Liver (tissue), 8 donors: ENCODE measurements at regions not wholly inside any gene's neighbourhood (a gene's known extent, or its start where the extent isn't known, plus 50 kb on each side); places are given as distances from the start of the nearest gene placed in this dataset.

ENCODE experiments used
- DNase-seq: peaks from one replicate; pipeline ENCODE4 v3.0.0-alpha.2; 2017; ENCODE audit warnings: low spot score
- H3K27ac ChIP-seq, 2 donors: one replicate each; pipeline ENCODE4 v1.7.0; 2013; ENCODE audit warnings: inconsistent platforms in 2 of 2, low read length in 2 of 2, control low read depth in 1 of 2, low read depth in 1 of 2, mild to moderate bottlenecking in 1 of 2
- H3K27me3 ChIP-seq, 4 donors: one replicate each; pipeline versions ENCODE4 v1.6.1 to v1.7.0; 2013; ENCODE audit warnings: low read length in 3 of 4, inconsistent platforms in 1 of 4, mild to moderate bottlenecking in 1 of 4, moderate library complexity in 1 of 4; ENCODE audit not compliant: control insufficient read depth in 4 of 4, insufficient read depth in 4 of 4
- H3K36me3 ChIP-seq, 4 donors: one replicate each; pipeline versions ENCODE4 v1.6.1 to v1.7.0; 2013; ENCODE audit warnings: low read length in 3 of 4, mild to moderate bottlenecking in 3 of 4, low read depth in 1 of 4, moderate library complexity in 1 of 4; ENCODE audit not compliant: control insufficient read depth in 4 of 4, insufficient read depth in 3 of 4
- H3K4me1 ChIP-seq, 4 donors: one replicate each; pipeline versions ENCODE4 v1.6.1 to v1.7.0; 2013; ENCODE audit warnings: low read length in 3 of 4, mild to moderate bottlenecking in 3 of 4, moderate library complexity in 1 of 4; ENCODE audit not compliant: control insufficient read depth in 4 of 4, insufficient read depth in 4 of 4
- H3K4me3 ChIP-seq, 3 donors: one replicate each; pipeline versions ENCODE4 v1.6.1 to v1.7.0; 2013; ENCODE audit warnings: low read length in 3 of 3, control low read depth in 1 of 3, low read depth in 1 of 3, mild to moderate bottlenecking in 1 of 3
- H3K9ac ChIP-seq, 2 donors: one replicate each; pipeline ENCODE4 v1.7.0; 2013; ENCODE audit warnings: low read length in 2 of 2, mild to moderate bottlenecking in 2 of 2, moderate library complexity in 2 of 2, control low read depth in 1 of 2, low read depth in 1 of 2
- H3K9me3 ChIP-seq, 4 donors: one replicate each; pipeline versions ENCODE4 v1.6.1 to v1.7.0; 2013; ENCODE audit warnings: low read length in 3 of 4; ENCODE audit not compliant: control insufficient read depth in 4 of 4
- EGR1 ChIP-seq, 2 donors: IDR thresholded peaks; 2 replicates each; pipeline ENCODE4 v1.6.1; 2016 to 2018; ENCODE audit warnings: antibody characterized with exemption in 2 of 2, low read depth in 2 of 2
- FOXA1 ChIP-seq: IDR thresholded peaks from 2 replicates; pipeline ENCODE4 v1.6.1; 2016; ENCODE audit warnings: antibody characterized with exemption
- FOXA2 ChIP-seq: IDR thresholded peaks from 2 replicates; pipeline ENCODE4 v1.6.1; 2016; ENCODE audit warnings: antibody characterized with exemption
- GABPA ChIP-seq, 2 donors: IDR thresholded peaks in 1 of 2; conservative IDR thresholded peaks in 1 of 2; 2 replicates each; pipeline ENCODE4 v1.6.1; 2016; ENCODE audit warnings: antibody characterized with exemption in 2 of 2, mild to moderate bottlenecking in 1 of 2, moderate library complexity in 1 of 2
- HNF4A ChIP-seq, 2 donors: conservative IDR thresholded peaks; 2 replicates each; pipeline ENCODE4 v1.6.1; 2016; ENCODE audit warnings: antibody characterized with exemption in 2 of 2, mild to moderate bottlenecking in 2 of 2
- JUND ChIP-seq, 2 donors: IDR thresholded peaks; 2 replicates each; pipeline ENCODE4 v1.6.1; 2016; ENCODE audit warnings: antibody characterized with exemption in 2 of 2
- NR2F2 ChIP-seq: IDR thresholded peaks from 2 replicates; pipeline ENCODE4 v1.6.1; 2016; ENCODE audit warnings: antibody characterized with exemption
- RAD21 ChIP-seq, 2 donors: IDR thresholded peaks; 2 replicates each; pipeline ENCODE4 v1.6.1; 2016; ENCODE audit warnings: antibody characterized with exemption in 2 of 2, mild to moderate bottlenecking in 2 of 2
- REST ChIP-seq: IDR thresholded peaks from 2 replicates; pipeline ENCODE4 v1.6.1; 2016; ENCODE audit warnings: antibody characterized with exemption, mild to moderate bottlenecking
- RXRA ChIP-seq, 2 donors: IDR thresholded peaks; 2 replicates each; pipeline ENCODE4 v1.6.1; 2017 to 2018; ENCODE audit warnings: antibody characterized with exemption in 2 of 2, mild to moderate bottlenecking in 1 of 2
- SP1 ChIP-seq: IDR thresholded peaks from 2 replicates; pipeline ENCODE4 v1.6.1; 2018; ENCODE audit warnings: antibody characterized with exemption, mild to moderate bottlenecking
- TAF1 ChIP-seq: conservative IDR thresholded peaks from 2 replicates; pipeline ENCODE4 v1.6.1; 2016; ENCODE audit warnings: antibody characterized with exemption, mild to moderate bottlenecking
- WGBS: extraction: QIAGEN DNeasy Blood & Tissue Kit; methylation state at CpG from one replicate; pipeline ENCODE4 v1.1.7; 2013; 5-methylcytosine and 5-hydroxymethylcytosine counted together
- TF ChIP-seq, protein P1 (sequence below): fragments of 150-350 bp; IDR thresholded peaks from 2 replicates; pipeline ENCODE4 v1.5.1; 2017; ENCODE audit warnings: improper control_type of control experiment, low read depth, low read length; ENCODE audit not compliant: missing input control
- TF ChIP-seq, protein P2 (sequence below): IDR thresholded peaks from 2 replicates; pipeline ENCODE4 v1.6.1; 2016; ENCODE audit warnings: antibody characterized with exemption
- TF ChIP-seq, protein P3 (sequence below): IDR thresholded peaks from 2 replicates; pipeline ENCODE4 v1.6.1; 2016; ENCODE audit warnings: antibody characterized with exemption
- donor health status: healthy.
- donor health status: healthy.
- donor health status: healthy.
- donor health status: healthy.
- donor health status: healthy.

DNA sequence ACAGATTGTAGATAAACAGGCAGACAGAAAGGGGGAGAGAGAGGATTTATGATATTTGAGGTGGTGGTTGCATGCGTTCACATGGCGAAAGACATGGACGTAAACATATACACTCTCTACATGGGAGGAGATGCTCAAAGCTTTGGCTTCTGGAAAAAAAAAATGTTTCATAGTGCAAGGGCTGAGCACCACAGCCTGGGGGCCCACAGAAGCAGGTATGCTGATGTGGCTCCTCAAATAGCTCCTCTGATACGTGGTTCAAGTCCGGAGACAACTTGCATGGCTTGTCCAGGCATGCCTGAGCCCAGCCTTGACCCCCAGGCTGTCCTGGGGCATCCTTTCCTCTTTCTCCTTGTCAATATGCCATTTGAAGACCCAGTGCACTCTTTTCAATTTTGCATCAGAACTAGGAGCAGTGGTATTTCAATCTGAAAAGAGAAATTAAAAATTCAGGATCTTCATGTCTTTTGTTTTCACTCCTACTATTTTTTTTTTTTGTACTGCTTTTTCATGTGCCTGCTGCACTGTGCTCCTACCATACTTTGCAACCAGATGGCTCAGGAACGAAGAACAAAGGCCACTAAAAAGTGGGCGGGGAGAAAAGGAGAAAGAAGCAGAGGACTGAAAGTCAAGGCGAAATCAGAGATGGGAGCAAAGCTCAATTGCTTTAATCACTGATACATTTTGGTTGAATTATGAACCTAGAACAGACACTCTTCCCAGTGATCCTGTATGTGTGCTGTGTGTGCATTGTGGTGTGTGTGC, 495.7 kb upstream of the TCF4 start:
- no peak for DNase-seq
- no peaks in the 10 kb centered on the region for H3K36me3 ChIP-seq
- H3K9ac ChIP-seq, result no peak overlapping the region
- H3K4me1 ChIP-seq, result peaks cover 0 to 3% (median 0%) of the 10 kb centered on the region in 4 donors
- H3K27ac ChIP-seq, result no peak overlapping the region
- no peaks in the 10 kb centered on the region for H3K9me3 ChIP-seq
- no peaks in the 10 kb centered on the region for H3K27me3 ChIP-seq
- TF ChIP-seq SP1, result no peak
- no peak for TF ChIP-seq NR2F2
- no peak for TF ChIP-seq RXRA (IDR thresholded peaks at IDR 0.05)
- TF ChIP-seq EGR1 (IDR thresholded peaks at IDR 0.05; ENCODE audit: low read depth in 2 of 2), result no peak
- no peak for TF ChIP-seq FOXA2
- no peak for TF ChIP-seq TAF1
- no peak for TF ChIP-seq JUND (IDR thresholded peaks at IDR 0.05)
- TF ChIP-seq, protein P1, sequence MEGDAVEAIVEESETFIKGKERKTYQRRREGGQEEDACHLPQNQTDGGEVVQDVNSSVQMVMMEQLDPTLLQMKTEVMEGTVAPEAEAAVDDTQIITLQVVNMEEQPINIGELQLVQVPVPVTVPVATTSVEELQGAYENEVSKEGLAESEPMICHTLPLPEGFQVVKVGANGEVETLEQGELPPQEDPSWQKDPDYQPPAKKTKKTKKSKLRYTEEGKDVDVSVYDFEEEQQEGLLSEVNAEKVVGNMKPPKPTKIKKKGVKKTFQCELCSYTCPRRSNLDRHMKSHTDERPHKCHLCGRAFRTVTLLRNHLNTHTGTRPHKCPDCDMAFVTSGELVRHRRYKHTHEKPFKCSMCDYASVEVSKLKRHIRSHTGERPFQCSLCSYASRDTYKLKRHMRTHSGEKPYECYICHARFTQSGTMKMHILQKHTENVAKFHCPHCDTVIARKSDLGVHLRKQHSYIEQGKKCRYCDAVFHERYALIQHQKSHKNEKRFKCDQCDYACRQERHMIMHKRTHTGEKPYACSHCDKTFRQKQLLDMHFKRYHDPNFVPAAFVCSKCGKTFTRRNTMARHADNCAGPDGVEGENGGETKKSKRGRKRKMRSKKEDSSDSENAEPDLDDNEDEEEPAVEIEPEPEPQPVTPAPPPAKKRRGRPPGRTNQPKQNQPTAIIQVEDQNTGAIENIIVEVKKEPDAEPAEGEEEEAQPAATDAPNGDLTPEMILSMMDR, result no peak
- no peak for TF ChIP-seq GABPA (IDR thresholded peaks at IDR 0.05 in 1 of 2, conservative IDR thresholded peaks at IDR 0.05 in 1 of 2)
- no peak for TF ChIP-seq FOXA1
- TF ChIP-seq, protein P2, sequence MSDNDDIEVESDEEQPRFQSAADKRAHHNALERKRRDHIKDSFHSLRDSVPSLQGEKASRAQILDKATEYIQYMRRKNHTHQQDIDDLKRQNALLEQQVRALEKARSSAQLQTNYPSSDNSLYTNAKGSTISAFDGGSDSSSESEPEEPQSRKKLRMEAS, result no peak
- TF ChIP-seq, protein P3, sequence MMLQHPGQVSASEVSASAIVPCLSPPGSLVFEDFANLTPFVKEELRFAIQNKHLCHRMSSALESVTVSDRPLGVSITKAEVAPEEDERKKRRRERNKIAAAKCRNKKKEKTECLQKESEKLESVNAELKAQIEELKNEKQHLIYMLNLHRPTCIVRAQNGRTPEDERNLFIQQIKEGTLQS, result no peak
- TF ChIP-seq REST, result no peak
- no peak for TF ChIP-seq HNF4A (conservative IDR thresholded peaks at IDR 0.05)
- no peak overlapping the region for H3K4me3 ChIP-seq
- WGBS, result 74% methylated on average over 8 of the region's 8 CpGs

GRCh38 chr18:56083097-56083521, 495.1 kb upstream of the TCF4 start:
- WGBS, result 68% methylated on average over 7 of the region's 7 CpGs
- H3K27ac ChIP-seq, result no peak overlapping the region
- TF ChIP-seq RAD21 (IDR thresholded peaks at IDR 0.05) (peak; percentile 28 to 34), NR2F2 (peak; percentile 43)
- TF ChIP-seq, protein P3, result no peak
- no peak overlapping the region for H3K4me3 ChIP-seq
- DNase-seq, result no peak
- no peaks in the 10 kb centered on the region for H3K9me3 ChIP-seq
- H3K4me1 ChIP-seq, result peaks cover 0 to 3% (median 0%) of the 10 kb centered on the region in 4 donors
- H3K9ac ChIP-seq, result no peak overlapping the region
- H3K27me3 ChIP-seq, result no peaks in the 10 kb centered on the region
- no peaks in the 10 kb centered on the region for H3K36me3 ChIP-seq
